HG03039 (cell line): ENCODE measurements at regions not wholly inside any gene's neighbourhood (a gene's known extent, or its start where the extent isn't known, plus 50 kb on each side); places are given as distances from the start of the nearest gene placed in this dataset.

Source experiments
- ATAC-seq: cut with Tn5 transposase; IDR thresholded peaks from one replicate; pipeline ENCODE4 v1.9.1; 2021; ENCODE audit warnings: mild to moderate bottlenecking, moderate library complexity; ENCODE audit not compliant: unreplicated experiment

- ATAC-seq, result no peak
Observed at GRCh38 chr11:104661901-104662300, 236.4 kb downstream of the CASP12 start.

- ATAC-seq, result no peak
Observed at GRCh38 chr11:104661471-104661870, 236.8 kb downstream of the CASP12 start.

GRCh38 chr11:104658177-104658576 lies 240.1 kb downstream of the CASP12 start:
- ATAC-seq, result no peak

GRCh38 chr11:104657083-104657482 lies 241.2 kb downstream of the CASP12 start:
- ATAC-seq, result no peak

- ATAC-seq, result no peak
Observed at GRCh38 chr11:104655066-104655465, 243.2 kb downstream of the CASP12 start.

- ATAC-seq, result no peak
Observed at GRCh38 chr11:104654181-104654813, 244.0 kb downstream of the CASP12 start.

- ATAC-seq, result no peak
Observed at GRCh38 chr11:104653407-104653806, 244.9 kb downstream of the CASP12 start.

- ATAC-seq, result no peak
Observed at GRCh38 chr11:104652996-104653395, 245.3 kb downstream of the CASP12 start.

GRCh38 chr11:104650234-104650633 lies 248.0 kb downstream of the CASP12 start:
- ATAC-seq, result no peak

GRCh38 chr11:104649002-104649401 lies 249.3 kb downstream of the CASP12 start:
- ATAC-seq, result no peak

GRCh38 chr11:104645261-104646222 lies 252.7 kb downstream of the CASP12 start:
- no peak for ATAC-seq

- no peak for ATAC-seq
Observed at GRCh38 chr11:104637662-104638170, 260.5 kb downstream of the CASP12 start.

- no peak for ATAC-seq
Observed at GRCh38 chr11:104633226-104633625, 265.0 kb downstream of the CASP12 start.

- no peak for ATAC-seq
Observed at GRCh38 chr11:104630352-104630751, 267.9 kb downstream of the CASP12 start.

- ATAC-seq, result no peak
Observed at GRCh38 chr11:104625246-104625645, 273.0 kb downstream of the CASP12 start.

GRCh38 chr11:104624021-104624420 lies 274.2 kb downstream of the CASP12 start:
- ATAC-seq, result no peak

GRCh38 chr11:104623518-104623917 lies 274.7 kb downstream of the CASP12 start:
- no peak for ATAC-seq

- ATAC-seq, result no peak
Observed at GRCh38 chr11:104620991-104621390, 277.3 kb downstream of the CASP12 start.

GRCh38 chr11:104619751-104620150 lies 278.5 kb downstream of the CASP12 start:
- no peak for ATAC-seq

GRCh38 chr11:104618954-104619353 lies 279.3 kb downstream of the CASP12 start:
- ATAC-seq, result no peak

- ATAC-seq, result no peak
Observed at GRCh38 chr11:104614961-104615360, 283.3 kb downstream of the CASP12 start.

GRCh38 chr11:104614117-104614680 lies 284.1 kb downstream of the CASP12 start:
- ATAC-seq, result no peak
